Transverse colon (tissue), 4 donors: ENCODE measurements at regions not wholly inside any gene's neighbourhood (a gene's known extent, or its start where the extent isn't known, plus 50 kb on each side); places are given as distances from the start of the nearest gene placed in this dataset.

Experiments
- DNase-seq: peaks from one replicate; pipeline ENCODE4 v3.0.0-alpha.2; 2019
- H3K27ac ChIP-seq, 4 donors: fragments of 200-600 bp; sonication (generic); 2 replicates each; pipeline ENCODE4 v1.5.1; 2016 to 2018; ENCODE audit warnings: inconsistent platforms in 4 of 4
- H3K27me3 ChIP-seq: fragments of 200-600 bp; sonication (generic); 2 replicates; pipeline ENCODE4 v1.5.1; 2017; ENCODE audit warnings: inconsistent platforms
- H3K36me3 ChIP-seq, 4 donors: fragments of 200-600 bp; sonication (generic); 2 replicates each; pipeline ENCODE4 v1.5.1; 2017 to 2019; ENCODE audit warnings: inconsistent platforms in 4 of 4
- H3K4me1 ChIP-seq, 4 donors: fragments of 200-600 bp; sonication (generic); 2 replicates each; pipeline ENCODE4 v1.5.1; 2017 to 2020; ENCODE audit warnings: inconsistent platforms in 4 of 4
- H3K4me3 ChIP-seq, 4 donors: fragments of 200-600 bp; sonication (generic); 1 replicate in 1 of 4; 2 replicates in 3 of 4; pipeline versions ENCODE4 v1.5.1 to v1.6.1; 2017 to 2019; ENCODE audit warnings: inconsistent platforms in 4 of 4
- H3K9me3 ChIP-seq, 2 donors: fragments of 200-600 bp; sonication (generic); 2 replicates each; pipeline ENCODE4 v1.5.1; 2017 to 2019; ENCODE audit warnings: inconsistent platforms in 2 of 2
- CTCF ChIP-seq, 5 experiments: fragments of 200-600 bp in 3 of 5; fragments of 450-650 bp in 2 of 5; sonication (generic) in 3 of 5; IDR thresholded peaks; 1 replicate in 2 of 5; 2 replicates in 3 of 5; pipeline ENCODE4 v1.5.1; 2016 to 2017; ENCODE audit warnings: antibody characterized with exemption in 5 of 5, inconsistent platforms in 3 of 5, mild to moderate bottlenecking in 2 of 5, moderate library complexity in 1 of 5
- EP300 ChIP-seq: sonication (generic); formaldehyde crosslinking; IDR thresholded peaks from one replicate; pipeline ENCODE4 v1.6.1; 2017; ENCODE audit warnings: antibody characterized with exemption, low read depth
- POLR2A ChIP-seq: fragments of 450-650 bp; IDR thresholded peaks from one replicate; pipeline ENCODE4 v1.6.1; 2016; ENCODE audit warnings: antibody characterized with exemption, mild to moderate bottlenecking, moderate library complexity
- POLR2AphosphoS5 ChIP-seq, 3 donors: sonication (generic); formaldehyde crosslinking; IDR thresholded peaks; one replicate each; pipeline ENCODE4 v1.6.1; 2016; ENCODE audit warnings: antibody characterized with exemption in 3 of 3
- WGBS, 2 donors: methylation state at CpG; one replicate each; pipeline ENCODE4 v1.1.5; 2018; ENCODE audit warnings: low coverage in 1 of 2; 5-methylcytosine and 5-hydroxymethylcytosine counted together
- in situ Hi-C, 4 donors: fragments of 200-750 bp; cut with MboI; loops; one replicate each; pipeline versions ENCODE4 v1.15.0 to v1.15.1; 2017; ENCODE audit warnings: low sequenced_read_pairs in 3 of 4, low pct_ligation_motif_present in 1 of 4, low pct_unique_long_range_greater_than_20kb in 1 of 4
- intact Hi-C: fragments of 100-400 bp; cut with DNase I; formaldehyde crosslinking; loops from one replicate; pipeline ENCODE4 v1.15.1; 2023; ENCODE audit warnings: low total_unique reads

GRCh38 chr13:105914291-105915036 is 621.0 kb downstream of the EFNB2 start:
- no peak overlapping the region for H3K27ac ChIP-seq
- peaks cover 0 to 15% (median 5%) of the 10 kb centered on the region in 4 donors for H3K4me1 ChIP-seq
- no peak overlapping the region for H3K4me3 ChIP-seq
- in situ Hi-C loops (no loop called here), intact Hi-C loops (no loop called here)
- H3K9me3 ChIP-seq = no peaks in the 10 kb centered on the region
- TF ChIP-seq POLR2AphosphoS5 (IDR thresholded peaks at IDR 0.05) (no peak), CTCF (IDR thresholded peaks at IDR 0.05) (no peak), EP300 (no peak), POLR2A (no peak)
- DNase-seq = no peak
- H3K27me3 ChIP-seq = no peaks in the 10 kb centered on the region
- WGBS, 2 donors = 67 to 73% methylated on average over 4 of the region's 4 CpGs
- no peaks in the 10 kb centered on the region for H3K36me3 ChIP-seq

GRCh38 chr13:105908586-105908985 is 626.9 kb downstream of the EFNB2 start:
- H3K27ac ChIP-seq = no peak overlapping the region
- in situ Hi-C loops = no loop called here
- 31 to 61% methylated on average over 3 to 9 of the region's 9 CpGs for WGBS, 2 donors

GRCh38 chr13:105907319-105908019 is 628.0 kb downstream of the EFNB2 start:
- TF ChIP-seq POLR2A = no peak
- no peak for TF ChIP-seq EP300
- no peak for TF ChIP-seq POLR2AphosphoS5 (IDR thresholded peaks at IDR 0.05)
- no peak for TF ChIP-seq CTCF (IDR thresholded peaks at IDR 0.05)
- no peak for DNase-seq

More at GRCh38 chr13:105908586-105908985, 626.9 kb downstream of the EFNB2 start:
- intact Hi-C loops = no loop called here
- Histone ChIP-seq H3K27me3 (no peaks in the 10 kb centered on the region), H3K4me1 (peaks cover 0 to 4% (median 1%) of the 10 kb centered on the region in 4 donors), H3K36me3 (no peaks in the 10 kb centered on the region), H3K4me3 (no peak overlapping the region), H3K9me3 (no peaks in the 10 kb centered on the region)
- TF ChIP-seq POLR2A = no peak
- TF ChIP-seq EP300 = no peak
- TF ChIP-seq CTCF (IDR thresholded peaks at IDR 0.05) = no peak
- no peak for TF ChIP-seq POLR2AphosphoS5 (IDR thresholded peaks at IDR 0.05)
- DNase-seq = no peak

GRCh38 chr13:105906746-105907145 is 628.7 kb downstream of the EFNB2 start:
- DNase-seq = no peak
- Histone ChIP-seq H3K4me3 (no peak overlapping the region), H3K27ac (no peak overlapping the region), H3K4me1 (peaks cover 0 to 5% (median 2%) of the 10 kb centered on the region in 4 donors), H3K27me3 (no peaks in the 10 kb centered on the region), H3K9me3 (no peaks in the 10 kb centered on the region), H3K36me3 (no peaks in the 10 kb centered on the region)
- in situ Hi-C loops = no loop called here
- intact Hi-C loops = no loop called here
- 77 to 78% methylated on average over 5 of the region's 5 CpGs for WGBS, 2 donors
- TF ChIP-seq POLR2AphosphoS5 (IDR thresholded peaks at IDR 0.05) = no peak
- no peak for TF ChIP-seq POLR2A
- TF ChIP-seq CTCF (IDR thresholded peaks at IDR 0.05) = no peak
- no peak for TF ChIP-seq EP300

More at GRCh38 chr13:105907319-105908019, 628.0 kb downstream of the EFNB2 start:
- Histone ChIP-seq H3K9me3 (no peaks in the 10 kb centered on the region), H3K27ac (no peak overlapping the region), H3K27me3 (no peaks in the 10 kb centered on the region), H3K4me3 (no peak overlapping the region), H3K36me3 (no peaks in the 10 kb centered on the region), H3K4me1 (peaks cover 0 to 5% (median 2%) of the 10 kb centered on the region in 4 donors)
- in situ Hi-C loops = no loop called here
- intact Hi-C loops = no loop called here
- WGBS, 2 donors = 84 to 100% methylated on average over 2 to 3 of the region's 3 CpGs
